ENCODE measurements at regions not wholly inside any gene's neighbourhood (a gene's known extent, or its start where the extent isn't known, plus 50 kb on each side); places are given as distances from the start of the nearest gene placed in this dataset.

- TF ChIP-seq POLR2A (IDR thresholded peaks at IDR 0.05; ENCODE audit: low read depth, low read length) (no peak), POLR2AphosphoS5 (IDR thresholded peaks at IDR 0.05; ENCODE audit: low read depth, low read length) (no peak), TAF1 (IDR thresholded peaks at IDR 0.05; ENCODE audit: borderline replicate concordance, low read depth, low read length) (no peak)
These were observed 110.3 kb downstream of the LSM3 start for GRCh38 chr3:14288833-14289451.
